H1 (cell line): ENCODE measurements at regions not wholly inside any gene's neighbourhood (a gene's known extent, or its start where the extent isn't known, plus 50 kb on each side); places are given as distances from the start of the nearest gene placed in this dataset.

ENCODE experiments used
- CTCF ChIA-PET: fragments of 300-600 bp; sonication (Branson Sonifier 250); formaldehyde crosslinking; loops from one replicate; lab custom pipeline; 2021; ENCODE audit not compliant: partially characterized antibody; lab: Charles Lee
- POLR2A ChIA-PET: fragments of 300-600 bp; sonication (Branson Sonifier 250); formaldehyde crosslinking; loops from one replicate; lab custom pipeline; 2021; ENCODE audit warnings: inconsistent platforms; ENCODE audit not compliant: partially characterized antibody; lab: Charles Lee
- DNase-seq, 2 experiments: peaks; one replicate each; pipeline versions ENCODE4 v3.0.0 to v3.0.0-alpha.2; 2010 to 2022; ENCODE audit warnings: low spot score in 2 of 2, low read depth in 1 of 2, mixed read lengths in 1 of 2
- FAIRE-seq: peaks from 2 replicates; lab custom pipeline; 2011; peaks lifted over from hg19 to GRCh38; lab: Jason Lieb, UNC
- H2AFZ ChIP-seq: 2 replicates; pipeline ENCODE4 v1.8.1; 2012; ENCODE audit warnings: low read length, inconsistent platforms
- H2AK5ac ChIP-seq: 2 replicates; pipeline ENCODE4 v1.6.1; 2013; ENCODE audit warnings: low read depth, low read length
- H2BK120ac ChIP-seq: replicated peaks from 2 replicates; pipeline ENCODE3; 2013; ENCODE audit warnings: low read depth, low read length, inconsistent platforms
- H2BK12ac ChIP-seq: 2 replicates; pipeline ENCODE4 v1.6.1; 2013; ENCODE audit warnings: low read depth, low read length
- H2BK15ac ChIP-seq: 2 replicates; pipeline ENCODE4 v1.6.1; 2013; ENCODE audit warnings: low read length
- H2BK20ac ChIP-seq: 2 replicates; pipeline ENCODE4 v1.6.1; 2013; ENCODE audit warnings: low read length
- H2BK5ac ChIP-seq: 2 replicates; pipeline ENCODE4 v1.6.1; 2013; ENCODE audit warnings: low read depth, low read length
- H3K14ac ChIP-seq: 2 replicates; pipeline ENCODE4 v1.6.1; 2013; ENCODE audit warnings: inconsistent platforms; ENCODE audit not compliant: insufficient read length
- H3K18ac ChIP-seq: 2 replicates; pipeline ENCODE4 v1.6.1; 2013; ENCODE audit warnings: low read length; ENCODE audit errors: extremely low read depth
- H3K23ac ChIP-seq: 2 replicates; pipeline ENCODE4 v1.6.1; 2013; ENCODE audit warnings: inconsistent platforms; ENCODE audit not compliant: insufficient read length
- H3K23me2 ChIP-seq: 2 replicates; pipeline ENCODE4 v1.6.1; 2013; ENCODE audit warnings: low read depth, low read length
- H3K27ac ChIP-seq: 2 replicates; pipeline ENCODE4 v1.6.1; 2011; ENCODE audit warnings: low read depth, low read length, inconsistent platforms
- H3K27me3 ChIP-seq, 4 experiments: replicated peaks in 1 of 4; 1 replicate in 1 of 4; 2 replicates in 3 of 4; pipeline versions ENCODE4 v1.6.1 to v1.8.1; 2011 to 2013; ENCODE audit warnings: low read length in 3 of 4, mild to moderate bottlenecking in 3 of 4, inconsistent platforms in 2 of 4, mixed read lengths in 2 of 4, moderate library complexity in 1 of 4; ENCODE audit not compliant: control insufficient read depth in 3 of 4, insufficient read depth in 3 of 4; ENCODE audit errors: extremely low read depth in 1 of 4
- H3K36me3 ChIP-seq, 4 experiments: 2 replicates each; pipeline versions ENCODE4 v1.6.1 to v1.8.1; 2011 to 2013; ENCODE audit warnings: mild to moderate bottlenecking in 4 of 4, low read length in 3 of 4, moderate library complexity in 2 of 4, control low read depth in 1 of 4, inconsistent platforms in 1 of 4; ENCODE audit not compliant: insufficient read depth in 4 of 4, control insufficient read depth in 2 of 4
- H3K4ac ChIP-seq: replicated peaks from 2 replicates; pipeline ENCODE3; 2013; ENCODE audit warnings: low read length, low read depth, mixed read lengths, inconsistent platforms; ENCODE audit not compliant: insufficient read length
- H3K4me1 ChIP-seq, 4 experiments: replicated peaks in 1 of 4; 1 replicate in 1 of 4; 2 replicates in 3 of 4; pipeline versions ENCODE4 v1.6.1 to v1.8.1; 2011 to 2013; ENCODE audit warnings: low read length in 3 of 4, inconsistent platforms in 2 of 4, mixed read lengths in 1 of 4; ENCODE audit not compliant: insufficient read depth in 4 of 4, control insufficient read depth in 3 of 4
- H3K4me2 ChIP-seq, 2 experiments: 2 replicates each; pipeline versions ENCODE4 v1.6.1 to v1.8.1; 2011 to 2013; ENCODE audit warnings: low read depth in 2 of 2, low read length in 2 of 2, control low read depth in 1 of 2, inconsistent platforms in 1 of 2, mild to moderate bottlenecking in 1 of 2; ENCODE audit not compliant: insufficient read depth in 1 of 2
- H3K4me3 ChIP-seq, 4 experiments: fragments of 200-600, 300-600 bp in 1 of 4; sonication (generic), shearing (Covaris generic), sonication (Bioruptor Twin) in 1 of 4; 2 replicates each; pipeline versions ENCODE4 v1.5.1 to v1.8.1; 2011 to 2016; ENCODE audit warnings: low read length in 4 of 4, low read depth in 3 of 4, control low read depth in 2 of 4, inconsistent platforms in 2 of 4, mild to moderate bottlenecking in 2 of 4, mixed read lengths in 1 of 4, moderate library complexity in 1 of 4; ENCODE audit not compliant: insufficient read depth in 2 of 4; ENCODE audit errors: extremely low read depth in 1 of 4
- H3K56ac ChIP-seq: replicated peaks from 2 replicates; pipeline ENCODE3; 2013; ENCODE audit warnings: low read depth, mild to moderate bottlenecking, mixed read lengths, low read length, inconsistent platforms; ENCODE audit not compliant: insufficient read length
- H3K79me1 ChIP-seq: 2 replicates; pipeline ENCODE4 v1.6.1; 2013; ENCODE audit warnings: low read depth, low read length, control low read depth
- H3K79me2 ChIP-seq, 2 experiments: 2 replicates each; pipeline versions ENCODE4 v1.6.1 to v1.8.1; 2012 to 2013; ENCODE audit warnings: low read length in 2 of 2, mild to moderate bottlenecking in 2 of 2, inconsistent platforms in 1 of 2; ENCODE audit not compliant: insufficient read depth in 2 of 2, control insufficient read depth in 1 of 2
- H3K9ac ChIP-seq, 4 experiments: replicated peaks in 1 of 4; 1 replicate in 1 of 4; 2 replicates in 3 of 4; pipeline versions ENCODE4 v1.6.1 to v1.8.1; 2011 to 2013; ENCODE audit warnings: low read depth in 3 of 4, low read length in 3 of 4, control low read depth in 2 of 4, mild to moderate bottlenecking in 2 of 4, moderate library complexity in 2 of 4, inconsistent platforms in 1 of 4; ENCODE audit errors: extremely low read depth in 1 of 4
- H3K9me3 ChIP-seq, 2 experiments: 2 replicates each; pipeline versions ENCODE4 v1.6.1 to v1.8.1; 2012 to 2013; ENCODE audit warnings: mild to moderate bottlenecking in 2 of 2, moderate library complexity in 2 of 2, control low read depth in 1 of 2, inconsistent platforms in 1 of 2, low read depth in 1 of 2, low read length in 1 of 2, mixed read lengths in 1 of 2; ENCODE audit not compliant: insufficient read depth in 2 of 2
- H4K20me1 ChIP-seq, 2 experiments: replicated peaks in 1 of 2; 2 replicates each; pipeline versions ENCODE3 to v1.8.1; 2011 to 2013; ENCODE audit warnings: inconsistent platforms in 2 of 2, low read length in 2 of 2, mild to moderate bottlenecking in 1 of 2; ENCODE audit not compliant: insufficient read depth in 2 of 2, control insufficient read depth in 1 of 2
- H4K5ac ChIP-seq: 2 replicates; pipeline ENCODE4 v1.6.1; 2013; ENCODE audit warnings: low read length, low read depth, mixed read lengths, inconsistent platforms; ENCODE audit not compliant: insufficient read length
- H4K8ac ChIP-seq: 2 replicates; pipeline ENCODE4 v1.8.0; 2013; ENCODE audit warnings: mild to moderate bottlenecking, moderate library complexity, low read length, inconsistent platforms; ENCODE audit not compliant: insufficient read depth; ENCODE audit errors: extremely low read depth
- H4K91ac ChIP-seq: replicated peaks from 2 replicates; pipeline ENCODE3; 2013; ENCODE audit warnings: low read length, mixed read lengths, inconsistent platforms; ENCODE audit not compliant: insufficient read length
- CBX8 ChIP-seq: fragments of 300-800, 300-1000 bp; sonication (generic); IDR thresholded peaks from 2 replicates; pipeline ENCODE4 v1.7.1; 2016; ENCODE audit warnings: low read depth, low read length, borderline replicate concordance
- CHD1 ChIP-seq: IDR thresholded peaks from 2 replicates; pipeline ENCODE4 v1.6.1; 2012; ENCODE audit warnings: low read depth, low read length, improper control_type of control experiment
- HDAC6 ChIP-seq: IDR thresholded peaks from one replicate; pipeline ENCODE4 v1.7.1; 2012; ENCODE audit warnings: low read depth, mild to moderate bottlenecking, inconsistent platforms, low read length, moderate library complexity
- TBP ChIP-seq: IDR thresholded peaks from 2 replicates; pipeline ENCODE4 v1.6.1; 2011; ENCODE audit warnings: low read depth, low read length, improper control_type of control experiment
- WGBS, 2 experiments: shearing (Covaris generic) in 1 of 2; methylation state at CpG; one replicate each; pipeline versions ENCODE4 v1.1.6 to v1.1.7; 2013 to 2015; ENCODE audit warnings: low lambda C conversion rate in 2 of 2, mixed read lengths in 2 of 2, inconsistent platforms in 1 of 2, low coverage in 1 of 2, missing lambda C conversion rate in 1 of 2; ENCODE audit not compliant: insufficient replicate concordance in 2 of 2, insufficient coverage in 1 of 2, insufficient read length in 1 of 2; ENCODE audit errors: extremely low coverage in 1 of 2, missing lambda C conversion rate in 1 of 2; 5-methylcytosine and 5-hydroxymethylcytosine counted together

DNA sequence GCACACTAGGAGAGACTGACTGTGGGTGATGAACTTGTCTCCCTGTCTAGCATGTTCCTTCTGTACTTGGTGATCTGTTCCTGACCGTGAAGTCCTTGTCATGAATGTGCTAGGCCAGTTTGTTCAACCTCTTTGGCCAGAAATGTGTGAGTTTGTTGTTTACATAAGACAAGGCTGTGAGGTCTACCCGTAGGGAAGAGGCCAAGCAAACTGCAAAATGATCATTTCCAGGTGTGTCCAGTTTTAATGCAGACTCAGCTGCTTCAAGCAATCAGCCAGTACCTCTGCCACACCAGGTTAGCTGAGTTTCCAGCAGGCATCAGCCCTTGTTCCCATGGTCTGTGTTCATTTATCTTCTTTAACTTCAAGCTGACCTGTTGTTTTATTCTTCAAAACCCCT is 440.2 kb downstream of the FUT8 start:
- Histone ChIP-seq H4K20me1 (no peaks in the 10 kb centered on the region), H3K18ac (no peak overlapping the region)

More for the DNA sequence above, 440.2 kb downstream of the FUT8 start:
- 50% methylated on average over 2 of the region's 2 CpGs; no CpG with 5 or more reads in 1 of the 2 experiments for WGBS, 2 experiments
- Histone ChIP-seq H3K23me2 (no peaks in the 10 kb centered on the region), H3K4me3 (no peak overlapping the region), H2AK5ac (no peak overlapping the region), H3K4ac (no peak overlapping the region), H3K79me2 (no peaks in the 10 kb centered on the region), H2BK5ac (no peak overlapping the region), H4K91ac (no peak overlapping the region), H3K4me1 (no peaks in the 10 kb centered on the region), H4K8ac (no peak overlapping the region), H3K27me3 (peaks cover 0 to 1% (median 0%) of the 10 kb centered on the region in 4 experiments; a peak in 2 of 7 replicates), H2AFZ (no peak overlapping the region), H3K79me1 (no peaks in the 10 kb centered on the region), H3K27ac (no peak overlapping the region), H3K14ac (no peak overlapping the region), H3K23ac (no peak overlapping the region), H3K36me3 (no peaks in the 10 kb centered on the region), H2BK15ac (no peak overlapping the region)
- no peak for DNase-seq
- CTCF ChIA-PET = interaction anchor here (1.0 kb wide), 1 partner anchor 111 kb away, joined by 3 read pairs; no protein-coding TSS in a partner anchor
- POLR2A ChIA-PET = no interaction called here
- FAIRE-seq = no peak
- TF ChIP-seq CHD1 = no peak
- no peak for TF ChIP-seq TBP
- TF ChIP-seq HDAC6 = no peak
- TF ChIP-seq CBX8 = no peak
- TF ChIP-seq, all 59 proteins: peak for 0
- H4K5ac ChIP-seq = no peak overlapping the region
- H3K9ac ChIP-seq = no peak overlapping the region
- H3K4me2 ChIP-seq = no peak overlapping the region
- H2BK20ac ChIP-seq = no peak overlapping the region
- no peak overlapping the region for H3K56ac ChIP-seq
- H2BK120ac ChIP-seq = no peak overlapping the region
- H2BK12ac ChIP-seq = no peak overlapping the region
- no peaks in the 10 kb centered on the region for H3K9me3 ChIP-seq
